Endothelial cell (in vitro differentiated cells): ENCODE measurements at regions not wholly inside any gene's neighbourhood (a gene's known extent, or its start where the extent isn't known, plus 50 kb on each side); places are given as distances from the start of the nearest gene placed in this dataset.

Source experiments
- DNase-seq: peaks from one replicate; pipeline ENCODE4 v3.0.0; 2021; ENCODE audit warnings: low spot score
- H3K27ac Mint-ChIP-seq: one replicate; pipeline ENCODE4 v1.8.0; 2021; ENCODE audit warnings: mixed read lengths, inconsistent platforms; ENCODE audit not compliant: unreplicated experiment
- H3K27me3 Mint-ChIP-seq: one replicate; pipeline ENCODE4 v1.8.0; 2021; ENCODE audit warnings: mild to moderate bottlenecking, moderate library complexity, mixed read lengths, inconsistent platforms; ENCODE audit not compliant: unreplicated experiment
- H3K36me3 Mint-ChIP-seq: one replicate; pipeline ENCODE4 v1.8.0; 2021; ENCODE audit warnings: mild to moderate bottlenecking, low read depth, mixed read lengths, inconsistent platforms; ENCODE audit not compliant: unreplicated experiment
- H3K4me1 Mint-ChIP-seq: one replicate; pipeline ENCODE4 v1.8.0; 2021; ENCODE audit warnings: mild to moderate bottlenecking, mixed read lengths, inconsistent platforms; ENCODE audit not compliant: unreplicated experiment
- H3K4me3 Mint-ChIP-seq: one replicate; pipeline ENCODE4 v1.8.0; 2021; ENCODE audit warnings: mild to moderate bottlenecking, mixed read lengths, inconsistent platforms; ENCODE audit not compliant: unreplicated experiment
- H3K9me3 Mint-ChIP-seq: one replicate; pipeline ENCODE4 v1.8.0; 2021; ENCODE audit warnings: mixed read lengths, inconsistent platforms; ENCODE audit not compliant: unreplicated experiment
- CTCF ChIP-seq: fragments of 200-600 bp; sonication (generic); IDR thresholded peaks from one replicate; pipeline ENCODE4 v1.5.0; 2021; ENCODE audit warnings: antibody characterized with exemption; ENCODE audit not compliant: unreplicated experiment

GRCh38 chr2:76667821-76668271, 854.3 kb downstream of the LRRTM4 start:
- Mint-ChIP-seq H3K4me3 (no peak overlapping the region), H3K27ac (no peak overlapping the region), H3K27me3 (no peaks in the 10 kb centered on the region), H3K4me1 (no peaks in the 10 kb centered on the region), H3K36me3 (no peaks in the 10 kb centered on the region), H3K9me3 (no peaks in the 10 kb centered on the region)
- no peak for TF ChIP-seq CTCF
- no peak for DNase-seq

GRCh38 chr2:76642129-76642528, 880.0 kb downstream of the LRRTM4 start:
- Mint-ChIP-seq H3K27me3 (peaks cover 2% of the 10 kb centered on the region), H3K4me3 (no peak overlapping the region), H3K36me3 (no peaks in the 10 kb centered on the region), H3K9me3 (peaks cover 4% of the 10 kb centered on the region), H3K4me1 (no peaks in the 10 kb centered on the region), H3K27ac (no peak overlapping the region)
- no peak for DNase-seq
- TF ChIP-seq CTCF = no peak

- no peak overlapping the region for H3K27ac Mint-ChIP-seq
- H3K9me3 Mint-ChIP-seq = peaks cover 4% of the 10 kb centered on the region
- no peak overlapping the region for H3K4me3 Mint-ChIP-seq
- no peaks in the 10 kb centered on the region for H3K36me3 Mint-ChIP-seq
- no peak for TF ChIP-seq CTCF
- H3K27me3 Mint-ChIP-seq = peaks cover 2% of the 10 kb centered on the region
- DNase-seq = no peak
- no peaks in the 10 kb centered on the region for H3K4me1 Mint-ChIP-seq
Measured at GRCh38 chr2:76641506-76641905, 880.7 kb downstream of the LRRTM4 start.

GRCh38 chr2:76640905-76641304, 881.3 kb downstream of the LRRTM4 start:
- Mint-ChIP-seq H3K27ac (no peak overlapping the region), H3K4me1 (no peaks in the 10 kb centered on the region), H3K27me3 (peaks cover 2% of the 10 kb centered on the region), H3K4me3 (no peak overlapping the region), H3K36me3 (no peaks in the 10 kb centered on the region), H3K9me3 (peaks cover 4% of the 10 kb centered on the region)
- TF ChIP-seq CTCF = no peak
- DNase-seq = no peak

GRCh38 chr2:76639171-76639680, 883.0 kb downstream of the LRRTM4 start:
- Mint-ChIP-seq H3K4me3 (no peak overlapping the region), H3K36me3 (no peaks in the 10 kb centered on the region), H3K27me3 (no peaks in the 10 kb centered on the region), H3K4me1 (no peaks in the 10 kb centered on the region), H3K27ac (no peak overlapping the region), H3K9me3 (peaks cover under 1% of the 10 kb centered on the region)
- no peak for DNase-seq
- TF ChIP-seq CTCF = no peak
